ENCODE measurements at regions not wholly inside any gene's neighbourhood (a gene's known extent, or its start where the extent isn't known, plus 50 kb on each side); places are given as distances from the start of the nearest gene placed in this dataset.
A peak's percentile ranks its signal among the peaks of the same experiment; 100 is the strongest.
"Not testable (repeated sequence)": the region's sequence is repeated elsewhere in the genome, so short reads cannot be mapped to it uniquely, and the experiment has no call there.

GRCh38 chr20:16864963-16865362 lies 116.8 kb downstream of the OTOR start:
- DNase-seq, result no peak

GRCh38 chr20:16865406-16865805 lies 117.2 kb downstream of the OTOR start:
- no peak for DNase-seq

- DNase-seq, result not testable (repeated sequence)
These were observed 125.0 kb downstream of the OTOR start for GRCh38 chr20:16873124-16873523.

GRCh38 chr20:16877053-16877554 lies 128.9 kb downstream of the OTOR start:
- no peak for DNase-seq

- no peak for DNase-seq
These were observed 137.6 kb downstream of the OTOR start for GRCh38 chr20:16885746-16886145.

- DNase-seq, result no peak
These were observed 150.3 kb downstream of the OTOR start for GRCh38 chr20:16898433-16898832.

GRCh38 chr20:16902662-16903061 lies 154.5 kb downstream of the OTOR start:
- DNase-seq, result no peak

GRCh38 chr20:16904751-16905150 lies 156.6 kb downstream of the OTOR start:
- no peak for DNase-seq

- no peak for DNase-seq
These were observed 166.1 kb downstream of the OTOR start for GRCh38 chr20:16914277-16914676.

- DNase-seq, result no peak
These were observed 168.0 kb downstream of the OTOR start for GRCh38 chr20:16916165-16916564.

- DNase-seq, result peak; percentile 83
These were observed 169.5 kb downstream of the OTOR start for GRCh38 chr20:16917636-16918035.

GRCh38 chr20:16918366-16918765 lies 170.2 kb downstream of the OTOR start:
- no peak for DNase-seq

GRCh38 chr20:16919841-16920240 lies 171.7 kb downstream of the OTOR start:
- no peak for DNase-seq

- DNase-seq, result peak; percentile 78
These were observed 174.7 kb downstream of the OTOR start for GRCh38 chr20:16922834-16923233.

GRCh38 chr20:16926626-16927430 lies 178.7 kb downstream of the OTOR start:
- peak; percentile 87 for DNase-seq

- no peak for DNase-seq
These were observed 181.6 kb downstream of the OTOR start for GRCh38 chr20:16929756-16930155.

- DNase-seq, result no peak
These were observed 182.5 kb downstream of the OTOR start for GRCh38 chr20:16930656-16931055.

- DNase-seq, result no peak
These were observed 190.9 kb downstream of the OTOR start for GRCh38 chr20:16939051-16939450.

- DNase-seq, result no peak
These were observed 192.5 kb downstream of the OTOR start for GRCh38 chr20:16940701-16941100.

GRCh38 chr20:16942051-16942450 lies 193.9 kb downstream of the OTOR start:
- DNase-seq, result no peak

GRCh38 chr20:16942756-16943155 lies 194.6 kb downstream of the OTOR start:
- DNase-seq, result no peak

- DNase-seq, result no peak
These were observed 196.6 kb downstream of the OTOR start for GRCh38 chr20:16944745-16945144.

GRCh38 chr20:16945619-16946018 lies 197.5 kb downstream of the OTOR start:
- DNase-seq, result no peak

GRCh38 chr20:16946097-16946496 lies 197.9 kb downstream of the OTOR start:
- DNase-seq, result no peak

- no peak for DNase-seq
These were observed 199.3 kb downstream of the OTOR start for GRCh38 chr20:16947479-16947878.

Data from NCI-H2029 (cell line).